Endodermal cell (in vitro differentiated cells): ENCODE measurements at regions not wholly inside any gene's neighbourhood (a gene's known extent, or its start where the extent isn't known, plus 50 kb on each side); places are given as distances from the start of the nearest gene placed in this dataset.

ENCODE experiments used
- DNase-seq: peaks from one replicate; pipeline ENCODE4 v3.0.0-alpha.2; 2017
- H3K27ac ChIP-seq: 2 replicates; pipeline ENCODE4 v1.5.1; 2013; ENCODE audit warnings: mild to moderate bottlenecking, low read depth, low read length, moderate library complexity
- H3K27me3 ChIP-seq: 2 replicates; pipeline ENCODE4 v1.6.1; 2013; ENCODE audit warnings: mild to moderate bottlenecking, low read length, moderate library complexity; ENCODE audit not compliant: insufficient read depth, control insufficient read depth, poor library complexity, severe bottlenecking
- H3K36me3 ChIP-seq: 2 replicates; pipeline ENCODE4 v1.7.0; 2013; ENCODE audit warnings: mild to moderate bottlenecking, low read length, moderate library complexity; ENCODE audit not compliant: control insufficient read depth, insufficient read depth
- H3K4me1 ChIP-seq: one replicate; pipeline ENCODE4 v1.7.0; 2013; ENCODE audit warnings: low read length; ENCODE audit not compliant: control insufficient read depth, insufficient read depth
- H3K4me3 ChIP-seq: 2 replicates; pipeline ENCODE4 v1.5.1; 2013; ENCODE audit warnings: mild to moderate bottlenecking, low read length, moderate library complexity
- H3K9ac ChIP-seq: 2 replicates; pipeline ENCODE4 v1.6.1; 2013; ENCODE audit warnings: mild to moderate bottlenecking, low read length, moderate library complexity; ENCODE audit not compliant: poor library complexity, severe bottlenecking; ENCODE audit errors: extremely low read depth
- H3K9me3 ChIP-seq: 2 replicates; pipeline ENCODE4 v1.6.1; 2013; ENCODE audit warnings: mild to moderate bottlenecking, low read length, moderate library complexity; ENCODE audit not compliant: control insufficient read depth
- H3K27ac Mint-ChIP-seq: 2 replicates; pipeline ENCODE4 v1.8.0; 2020; ENCODE audit warnings: mixed read lengths
- H3K27me3 Mint-ChIP-seq: 2 replicates; pipeline ENCODE4 v1.8.0; 2021; ENCODE audit warnings: mild to moderate bottlenecking, mixed read lengths; ENCODE audit not compliant: insufficient read depth
- H3K36me3 Mint-ChIP-seq: 2 replicates; pipeline ENCODE4 v1.8.0; 2020; ENCODE audit warnings: low read depth, mixed read lengths
- H3K4me1 Mint-ChIP-seq: 2 replicates; pipeline ENCODE4 v1.8.0; 2020; ENCODE audit warnings: mixed read lengths
- H3K4me3 Mint-ChIP-seq: 2 replicates; pipeline ENCODE4 v1.8.0; 2020; ENCODE audit warnings: mild to moderate bottlenecking, moderate library complexity, mixed read lengths
- H3K9me3 Mint-ChIP-seq: 2 replicates; pipeline ENCODE4 v1.8.0; 2020; ENCODE audit warnings: mild to moderate bottlenecking, mixed read lengths
- CTCF ChIP-seq: fragments of 200-600 bp; sonication (generic); conservative IDR thresholded peaks from 2 replicates; pipeline ENCODE4 v1.5.0; 2021; ENCODE audit warnings: antibody characterized with exemption, mild to moderate bottlenecking
- WGBS, 2 experiments: methylation state at CpG; one replicate each; pipeline versions ENCODE4 v1.1.5 to v1.1.7; 2013; ENCODE audit warnings: missing lambda C conversion rate in 2 of 2, mixed read lengths in 1 of 2; ENCODE audit not compliant: insufficient coverage in 1 of 2, insufficient read length in 1 of 2; 5-methylcytosine and 5-hydroxymethylcytosine counted together

GRCh38 chr2:207416900-207417299 lies 112.9 kb upstream of the CREB1 start:
- H3K27ac Mint-ChIP-seq, result no peak overlapping the region
- no peak overlapping the region for H3K9ac ChIP-seq

GRCh38 chr2:207417301-207417718 lies 112.5 kb upstream of the CREB1 start:
- no peaks in the 10 kb centered on the region for H3K36me3 ChIP-seq
- no peak for TF ChIP-seq CTCF
- no peaks in the 10 kb centered on the region for H3K27me3 ChIP-seq
- H3K9ac ChIP-seq, result no peak overlapping the region
- H3K4me3 Mint-ChIP-seq, result no peak overlapping the region
- 88% methylated on average over 3 of the region's 3 CpGs; no CpG with 5 or more reads in 1 of the 2 experiments for WGBS, 2 experiments
- H3K27ac ChIP-seq, result no peak overlapping the region
- H3K27ac Mint-ChIP-seq, result no peak overlapping the region
- no peak overlapping the region for H3K4me3 ChIP-seq
- H3K36me3 Mint-ChIP-seq, result no peaks in the 10 kb centered on the region
- H3K9me3 Mint-ChIP-seq, result no peaks in the 10 kb centered on the region
- no peak for DNase-seq
- peaks cover 24% of the 10 kb centered on the region for H3K4me1 Mint-ChIP-seq
- peaks cover 9% of the 10 kb centered on the region for H3K4me1 ChIP-seq
- no peaks in the 10 kb centered on the region for H3K9me3 ChIP-seq
- no peaks in the 10 kb centered on the region for H3K27me3 Mint-ChIP-seq

More at GRCh38 chr2:207416900-207417299, 112.9 kb upstream of the CREB1 start:
- H3K36me3 ChIP-seq, result no peaks in the 10 kb centered on the region
- DNase-seq, result no peak
- WGBS, 2 experiments, result 93 to 100% methylated on average over 1 to 2 of the region's 2 CpGs
- H3K27me3 ChIP-seq, result no peaks in the 10 kb centered on the region
- peaks cover 28% of the 10 kb centered on the region for H3K4me1 Mint-ChIP-seq
- no peak overlapping the region for H3K4me3 ChIP-seq
- H3K4me1 ChIP-seq, result peaks cover 9% of the 10 kb centered on the region
- no peak overlapping the region for H3K27ac ChIP-seq
- H3K36me3 Mint-ChIP-seq, result no peaks in the 10 kb centered on the region
- no peak overlapping the region for H3K4me3 Mint-ChIP-seq
- TF ChIP-seq CTCF, result no peak
- no peaks in the 10 kb centered on the region for H3K9me3 ChIP-seq
- no peaks in the 10 kb centered on the region for H3K27me3 Mint-ChIP-seq
- H3K9me3 Mint-ChIP-seq, result no peaks in the 10 kb centered on the region

GRCh38 chr2:207418419-207418818 lies 111.3 kb upstream of the CREB1 start:
- H3K36me3 Mint-ChIP-seq, result no peaks in the 10 kb centered on the region
- no peak for TF ChIP-seq CTCF
- H3K27me3 Mint-ChIP-seq, result no peaks in the 10 kb centered on the region
- peaks cover 16% of the 10 kb centered on the region for H3K4me1 Mint-ChIP-seq
- no peaks in the 10 kb centered on the region for H3K9me3 Mint-ChIP-seq
- H3K4me3 ChIP-seq, result no peak overlapping the region
- no peak overlapping the region for H3K27ac Mint-ChIP-seq
- no peak for DNase-seq
- H3K9me3 ChIP-seq, result no peaks in the 10 kb centered on the region
- 75 to 78% methylated on average over 2 to 4 of the region's 4 CpGs for WGBS, 2 experiments
- H3K4me1 ChIP-seq, result no peaks in the 10 kb centered on the region
- no peaks in the 10 kb centered on the region for H3K36me3 ChIP-seq
- no peaks in the 10 kb centered on the region for H3K27me3 ChIP-seq
- no peak overlapping the region for H3K4me3 Mint-ChIP-seq
- no peak overlapping the region for H3K27ac ChIP-seq
- no peak overlapping the region for H3K9ac ChIP-seq
